IPS-20b (cell line): ENCODE measurements at regions not wholly inside any gene's neighbourhood (a gene's known extent, or its start where the extent isn't known, plus 50 kb on each side); places are given as distances from the start of the nearest gene placed in this dataset.
"Not testable (repeated sequence)": the region's sequence is repeated elsewhere in the genome, so short reads cannot be mapped to it uniquely, and the experiment has no call there.

Source experiments
- H3K27ac ChIP-seq: one replicate; pipeline ENCODE4 v1.5.1; 2013; ENCODE audit warnings: low read length
- H3K27me3 ChIP-seq: 2 replicates; pipeline ENCODE4 v1.6.1; 2013; ENCODE audit warnings: mild to moderate bottlenecking, low read length, inconsistent platforms; ENCODE audit not compliant: insufficient read depth
- H3K36me3 ChIP-seq: 2 replicates; pipeline ENCODE4 v1.6.1; 2013; ENCODE audit warnings: low read depth, mild to moderate bottlenecking, inconsistent platforms, low read length, moderate library complexity; ENCODE audit not compliant: insufficient read depth
- H3K4me1 ChIP-seq: 2 replicates; pipeline ENCODE4 v1.6.1; 2013; ENCODE audit warnings: mild to moderate bottlenecking, control low read depth, inconsistent platforms, low read length, moderate library complexity; ENCODE audit not compliant: insufficient read depth
- H3K4me3 ChIP-seq: 2 replicates; pipeline ENCODE4 v1.5.1; 2013; ENCODE audit warnings: mild to moderate bottlenecking, low read length, inconsistent platforms
- H3K9ac ChIP-seq: 2 replicates; pipeline ENCODE4 v1.6.1; 2013; ENCODE audit warnings: low read depth, mild to moderate bottlenecking, inconsistent platforms, low read length, moderate library complexity
- H3K9me3 ChIP-seq: 2 replicates; pipeline ENCODE4 v1.6.1; 2013; ENCODE audit warnings: mild to moderate bottlenecking, low read depth, low read length, inconsistent platforms; ENCODE audit not compliant: insufficient read depth

GRCh38 chr5:3103262-3103811 lies 351.9 kb upstream of the IRX2 start:
- Histone ChIP-seq H3K9ac (peak overlapping the region; percentile 77; the same call in 1 of the 2 replicates), H3K9me3 (no peaks in the 10 kb centered on the region), H3K36me3 (no peaks in the 10 kb centered on the region), H3K4me3 (peak overlapping the region; percentile 1; the same call in 1 of the 2 replicates), H3K27me3 (no peaks in the 10 kb centered on the region; the same call in none of the 2 replicates), H3K4me1 (peaks cover 67% of the 10 kb centered on the region), H3K27ac (peak overlapping the region; percentile 70)

- Histone ChIP-seq H3K9ac (peak overlapping the region; percentile 77), H3K27me3 (no peaks in the 10 kb centered on the region; the same call in 1 of the 2 replicates), H3K4me3 (no peak overlapping the region), H3K36me3 (no peaks in the 10 kb centered on the region), H3K27ac (peak overlapping the region; percentile 70), H3K9me3 (no peaks in the 10 kb centered on the region), H3K4me1 (peaks cover 61% of the 10 kb centered on the region)
Measured at GRCh38 chr5:3102531-3102930, 351.1 kb upstream of the IRX2 start.

GRCh38 chr5:3101561-3101960 lies 350.1 kb upstream of the IRX2 start:
- Histone ChIP-seq H3K9me3 (no peaks in the 10 kb centered on the region), H3K4me1 (peaks cover 51% of the 10 kb centered on the region), H3K4me3 (peak overlapping the region; percentile 23; the same call in 1 of the 2 replicates), H3K27ac (peak overlapping the region; percentile 70), H3K27me3 (no peaks in the 10 kb centered on the region; the same call in 1 of the 2 replicates), H3K9ac (peak overlapping the region; percentile 77), H3K36me3 (no peaks in the 10 kb centered on the region)

GRCh38 chr5:3100921-3101551 lies 349.6 kb upstream of the IRX2 start:
- H3K9me3 ChIP-seq = no peaks in the 10 kb centered on the region
- H3K27ac ChIP-seq = peak overlapping the region; percentile 72
- H3K27me3 ChIP-seq = no peaks in the 10 kb centered on the region; the same call in 1 of the 2 replicates
- peak overlapping the region; percentile 69 for H3K9ac ChIP-seq
- H3K36me3 ChIP-seq = no peaks in the 10 kb centered on the region
- peaks cover 49% of the 10 kb centered on the region for H3K4me1 ChIP-seq
- H3K4me3 ChIP-seq = no peak overlapping the region

- peaks cover 38% of the 10 kb centered on the region for H3K4me1 ChIP-seq
- no peaks in the 10 kb centered on the region; the same call in 1 of the 2 replicates for H3K27me3 ChIP-seq
- H3K4me3 ChIP-seq = no peak overlapping the region
- H3K9me3 ChIP-seq = no peaks in the 10 kb centered on the region
- H3K9ac ChIP-seq = no peak overlapping the region; the same call in 1 of the 2 replicates
- no peaks in the 10 kb centered on the region for H3K36me3 ChIP-seq
- peak overlapping the region; percentile 72 for H3K27ac ChIP-seq
Measured at GRCh38 chr5:3099954-3100353, 348.5 kb upstream of the IRX2 start.

GRCh38 chr5:3099526-3099925 lies 348.0 kb upstream of the IRX2 start:
- H3K4me3 ChIP-seq = no peak overlapping the region
- H3K9me3 ChIP-seq = no peaks in the 10 kb centered on the region
- no peak overlapping the region for H3K9ac ChIP-seq
- no peaks in the 10 kb centered on the region for H3K36me3 ChIP-seq
- H3K27me3 ChIP-seq = no peaks in the 10 kb centered on the region; the same call in 1 of the 2 replicates
- peaks cover 34% of the 10 kb centered on the region for H3K4me1 ChIP-seq
- H3K27ac ChIP-seq = no peak overlapping the region

- no peak overlapping the region for H3K9ac ChIP-seq
- H3K9me3 ChIP-seq = no peaks in the 10 kb centered on the region
- H3K27me3 ChIP-seq = no peaks in the 10 kb centered on the region; the same call in 1 of the 2 replicates
- no peaks in the 10 kb centered on the region for H3K36me3 ChIP-seq
- H3K4me1 ChIP-seq = peaks cover 27% of the 10 kb centered on the region
- no peak overlapping the region for H3K4me3 ChIP-seq
- no peak overlapping the region for H3K27ac ChIP-seq
Measured at GRCh38 chr5:3098821-3099220, 347.3 kb upstream of the IRX2 start.

GRCh38 chr5:3092664-3093063 lies 341.2 kb upstream of the IRX2 start:
- Histone ChIP-seq H3K27me3 (no peaks in the 10 kb centered on the region; the same call in 1 of the 2 replicates), H3K27ac (no peak overlapping the region), H3K9ac (no peak overlapping the region), H3K9me3 (no peaks in the 10 kb centered on the region), H3K36me3 (no peaks in the 10 kb centered on the region), H3K4me1 (no peaks in the 10 kb centered on the region), H3K4me3 (no peak overlapping the region)

GRCh38 chr5:3092211-3092610 lies 340.7 kb upstream of the IRX2 start:
- Histone ChIP-seq H3K27me3 (no peaks in the 10 kb centered on the region; the same call in 1 of the 2 replicates), H3K27ac (no peak overlapping the region), H3K9ac (no peak overlapping the region), H3K36me3 (no peaks in the 10 kb centered on the region), H3K4me1 (no peaks in the 10 kb centered on the region), H3K9me3 (no peaks in the 10 kb centered on the region), H3K4me3 (no peak overlapping the region)

- no peak overlapping the region for H3K9ac ChIP-seq
- no peaks in the 10 kb centered on the region; the same call in 1 of the 2 replicates for H3K27me3 ChIP-seq
- H3K27ac ChIP-seq = no peak overlapping the region
Measured at GRCh38 chr5:3091040-3091774, 339.7 kb upstream of the IRX2 start.

GRCh38 chr5:3090305-3090704 lies 338.8 kb upstream of the IRX2 start:
- H3K9me3 ChIP-seq, H3K4me3 ChIP-seq, H3K27ac ChIP-seq, H3K36me3 ChIP-seq, H3K27me3 ChIP-seq, H3K4me1 ChIP-seq, H3K9ac ChIP-seq: not testable (repeated sequence)

More at GRCh38 chr5:3091040-3091774, 339.7 kb upstream of the IRX2 start:
- Histone ChIP-seq H3K4me3 (no peak overlapping the region), H3K36me3 (no peaks in the 10 kb centered on the region), H3K9me3 (no peaks in the 10 kb centered on the region), H3K4me1 (no peaks in the 10 kb centered on the region)
